ENCODE measurements at regions not wholly inside any gene's neighbourhood (a gene's known extent, or its start where the extent isn't known, plus 50 kb on each side); places are given as distances from the start of the nearest gene placed in this dataset.

- TF ChIP-seq CTCF (IDR thresholded peaks at IDR 0.05; ENCODE audit: low read depth, low read length, missing control alignments): no peak
- in situ Hi-C loops (cut with HindIII; ENCODE audit: low sequenced_read_pairs): no loop called here
- no peak for DNase-seq (ENCODE audit: low read depth)
- no peak overlapping the region for H3K4me3 ChIP-seq (ENCODE audit: low read depth, low read length)
These were observed 118.9 kb upstream of the CCDC54 start for GRCh38 chr3:107258300-107258699.

- no peak overlapping the region for H3K4me3 ChIP-seq (ENCODE audit: low read depth, low read length)
- in situ Hi-C loops (cut with HindIII; ENCODE audit: low sequenced_read_pairs): no loop called here
- TF ChIP-seq CTCF (IDR thresholded peaks at IDR 0.05; ENCODE audit: low read depth, low read length, missing control alignments): no peak
- no peak for DNase-seq (ENCODE audit: low read depth)
These were observed 117.0 kb upstream of the CCDC54 start for GRCh38 chr3:107260207-107260606.

- no peak overlapping the region for H3K4me3 ChIP-seq (ENCODE audit: low read depth, low read length)
- in situ Hi-C loops (cut with HindIII; ENCODE audit: low sequenced_read_pairs): no loop called here
- TF ChIP-seq CTCF (IDR thresholded peaks at IDR 0.05; ENCODE audit: low read depth, low read length, missing control alignments): no peak
- DNase-seq (ENCODE audit: low read depth): no peak
These were observed 113.8 kb upstream of the CCDC54 start for GRCh38 chr3:107263269-107264021.

GRCh38 chr3:107264888-107265287, 112.4 kb upstream of the CCDC54 start:
- DNase-seq (ENCODE audit: low read depth): no peak
- in situ Hi-C loops (cut with HindIII; ENCODE audit: low sequenced_read_pairs): no loop called here
- TF ChIP-seq CTCF (IDR thresholded peaks at IDR 0.05; ENCODE audit: low read depth, low read length, missing control alignments): no peak
- H3K4me3 ChIP-seq (ENCODE audit: low read depth, low read length): no peak overlapping the region

GRCh38 chr3:107265526-107265925, 111.7 kb upstream of the CCDC54 start:
- no peak overlapping the region for H3K4me3 ChIP-seq (ENCODE audit: low read depth, low read length)
- TF ChIP-seq CTCF (IDR thresholded peaks at IDR 0.05; ENCODE audit: low read depth, low read length, missing control alignments): no peak
- in situ Hi-C loops (cut with HindIII; ENCODE audit: low sequenced_read_pairs): no loop called here
- no peak for DNase-seq (ENCODE audit: low read depth)

- no peak for DNase-seq (ENCODE audit: low read depth)
- TF ChIP-seq CTCF (IDR thresholded peaks at IDR 0.05; ENCODE audit: low read depth, low read length, missing control alignments): no peak
- in situ Hi-C loops (cut with HindIII; ENCODE audit: low sequenced_read_pairs): no loop called here
- no peak overlapping the region for H3K4me3 ChIP-seq (ENCODE audit: low read depth, low read length)
These were observed 108.8 kb upstream of the CCDC54 start for GRCh38 chr3:107268469-107268868.

All from astrocyte of the cerebellum (primary cell).